Panc1 (cell line): ENCODE measurements at regions not wholly inside any gene's neighbourhood (a gene's known extent, or its start where the extent isn't known, plus 50 kb on each side); places are given as distances from the start of the nearest gene placed in this dataset.

Experiments used
- TF ChIP-seq, protein P1 (sequence below): fragments of 450-650 bp; IDR thresholded peaks from 2 replicates; pipeline ENCODE4 v1.5.1; 2017; ENCODE audit warnings: mild to moderate bottlenecking
- TF ChIP-seq, protein P2 (sequence below), 2 experiments: IDR thresholded peaks; 2 replicates each; pipeline ENCODE4 v1.6.1; 2011 to 2012; ENCODE audit warnings: low read depth in 2 of 2, control low read depth in 1 of 2, low read length in 1 of 2, mild to moderate bottlenecking in 1 of 2, moderate library complexity in 1 of 2; ENCODE audit not compliant: insufficient read depth in 1 of 2

DNA sequence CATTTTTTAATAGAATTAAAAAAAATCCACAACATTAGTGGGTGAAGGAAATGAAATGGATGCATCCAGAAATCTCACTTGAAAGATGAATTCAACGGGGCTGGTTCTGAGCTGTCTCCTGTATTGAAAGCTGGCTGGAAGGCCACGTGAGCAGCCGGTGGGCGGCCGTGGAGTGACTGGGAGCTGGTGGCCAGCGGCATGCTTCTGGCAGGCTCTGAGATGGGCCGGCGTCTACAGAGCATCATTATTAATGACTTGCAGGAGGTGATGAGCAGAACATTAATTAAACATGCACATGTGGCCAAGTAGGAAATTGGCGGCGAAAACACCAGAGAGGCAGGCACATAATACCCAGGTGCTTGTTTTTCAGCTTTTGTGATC lies 115.6 kb upstream of the LMO4 start:
- TF ChIP-seq, protein P1, sequence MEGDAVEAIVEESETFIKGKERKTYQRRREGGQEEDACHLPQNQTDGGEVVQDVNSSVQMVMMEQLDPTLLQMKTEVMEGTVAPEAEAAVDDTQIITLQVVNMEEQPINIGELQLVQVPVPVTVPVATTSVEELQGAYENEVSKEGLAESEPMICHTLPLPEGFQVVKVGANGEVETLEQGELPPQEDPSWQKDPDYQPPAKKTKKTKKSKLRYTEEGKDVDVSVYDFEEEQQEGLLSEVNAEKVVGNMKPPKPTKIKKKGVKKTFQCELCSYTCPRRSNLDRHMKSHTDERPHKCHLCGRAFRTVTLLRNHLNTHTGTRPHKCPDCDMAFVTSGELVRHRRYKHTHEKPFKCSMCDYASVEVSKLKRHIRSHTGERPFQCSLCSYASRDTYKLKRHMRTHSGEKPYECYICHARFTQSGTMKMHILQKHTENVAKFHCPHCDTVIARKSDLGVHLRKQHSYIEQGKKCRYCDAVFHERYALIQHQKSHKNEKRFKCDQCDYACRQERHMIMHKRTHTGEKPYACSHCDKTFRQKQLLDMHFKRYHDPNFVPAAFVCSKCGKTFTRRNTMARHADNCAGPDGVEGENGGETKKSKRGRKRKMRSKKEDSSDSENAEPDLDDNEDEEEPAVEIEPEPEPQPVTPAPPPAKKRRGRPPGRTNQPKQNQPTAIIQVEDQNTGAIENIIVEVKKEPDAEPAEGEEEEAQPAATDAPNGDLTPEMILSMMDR: no peak
- TF ChIP-seq, protein P2, sequence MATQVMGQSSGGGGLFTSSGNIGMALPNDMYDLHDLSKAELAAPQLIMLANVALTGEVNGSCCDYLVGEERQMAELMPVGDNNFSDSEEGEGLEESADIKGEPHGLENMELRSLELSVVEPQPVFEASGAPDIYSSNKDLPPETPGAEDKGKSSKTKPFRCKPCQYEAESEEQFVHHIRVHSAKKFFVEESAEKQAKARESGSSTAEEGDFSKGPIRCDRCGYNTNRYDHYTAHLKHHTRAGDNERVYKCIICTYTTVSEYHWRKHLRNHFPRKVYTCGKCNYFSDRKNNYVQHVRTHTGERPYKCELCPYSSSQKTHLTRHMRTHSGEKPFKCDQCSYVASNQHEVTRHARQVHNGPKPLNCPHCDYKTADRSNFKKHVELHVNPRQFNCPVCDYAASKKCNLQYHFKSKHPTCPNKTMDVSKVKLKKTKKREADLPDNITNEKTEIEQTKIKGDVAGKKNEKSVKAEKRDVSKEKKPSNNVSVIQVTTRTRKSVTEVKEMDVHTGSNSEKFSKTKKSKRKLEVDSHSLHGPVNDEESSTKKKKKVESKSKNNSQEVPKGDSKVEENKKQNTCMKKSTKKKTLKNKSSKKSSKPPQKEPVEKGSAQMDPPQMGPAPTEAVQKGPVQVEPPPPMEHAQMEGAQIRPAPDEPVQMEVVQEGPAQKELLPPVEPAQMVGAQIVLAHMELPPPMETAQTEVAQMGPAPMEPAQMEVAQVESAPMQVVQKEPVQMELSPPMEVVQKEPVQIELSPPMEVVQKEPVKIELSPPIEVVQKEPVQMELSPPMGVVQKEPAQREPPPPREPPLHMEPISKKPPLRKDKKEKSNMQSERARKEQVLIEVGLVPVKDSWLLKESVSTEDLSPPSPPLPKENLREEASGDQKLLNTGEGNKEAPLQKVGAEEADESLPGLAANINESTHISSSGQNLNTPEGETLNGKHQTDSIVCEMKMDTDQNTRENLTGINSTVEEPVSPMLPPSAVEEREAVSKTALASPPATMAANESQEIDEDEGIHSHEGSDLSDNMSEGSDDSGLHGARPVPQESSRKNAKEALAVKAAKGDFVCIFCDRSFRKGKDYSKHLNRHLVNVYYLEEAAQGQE (IDR thresholded peaks at IDR 0.05; ENCODE audit: insufficient read depth in 1 of 2, low read depth in 2 of 2, low read length in 1 of 2): no peak
